D341Med (cell line): ENCODE measurements at regions not wholly inside any gene's neighbourhood (a gene's known extent, or its start where the extent isn't known, plus 50 kb on each side); places are given as distances from the start of the nearest gene placed in this dataset.

Experiments
- DNase-seq: peaks from one replicate; pipeline ENCODE4 v3.0.0; 2012; ENCODE audit warnings: low spot score

- DNase-seq, result no peak
Measured at GRCh38 chr5:2260211-2261003, 377.7 kb upstream of the IRX4 start.

- DNase-seq, result no peak
Measured at GRCh38 chr5:2259494-2260107, 376.9 kb upstream of the IRX4 start.

GRCh38 chr5:2258861-2259260 is 376.1 kb upstream of the IRX4 start:
- DNase-seq, result no peak

- DNase-seq, result no peak
Measured at GRCh38 chr5:2257326-2258244, 374.9 kb upstream of the IRX4 start.

- no peak for DNase-seq
Measured at GRCh38 chr5:2256691-2257280, 374.1 kb upstream of the IRX4 start.

GRCh38 chr5:2255915-2256690 is 373.4 kb upstream of the IRX4 start:
- DNase-seq, result no peak

- DNase-seq, result no peak
Measured at GRCh38 chr5:2254880-2255750, 372.4 kb upstream of the IRX4 start.

GRCh38 chr5:2254406-2254805 is 371.7 kb upstream of the IRX4 start:
- DNase-seq, result no peak

GRCh38 chr5:2253040-2253975 is 370.6 kb upstream of the IRX4 start:
- no peak for DNase-seq

GRCh38 chr5:2251751-2252150 is 369.0 kb upstream of the IRX4 start:
- DNase-seq, result no peak

GRCh38 chr5:2251298-2251697 is 368.6 kb upstream of the IRX4 start:
- DNase-seq, result no peak

- DNase-seq, result no peak
Measured at GRCh38 chr5:2250365-2250950, 367.7 kb upstream of the IRX4 start.

GRCh38 chr5:2249442-2249841 is 366.7 kb upstream of the IRX4 start:
- DNase-seq, result no peak

- no peak for DNase-seq
Measured at GRCh38 chr5:2249026-2249425, 366.3 kb upstream of the IRX4 start.

- DNase-seq, result no peak
Measured at GRCh38 chr5:2242539-2242938, 359.8 kb upstream of the IRX4 start.

GRCh38 chr5:2241842-2242241 is 359.1 kb upstream of the IRX4 start:
- DNase-seq, result no peak

- no peak for DNase-seq
Measured at GRCh38 chr5:2240118-2240904, 357.6 kb upstream of the IRX4 start.

GRCh38 chr5:2239201-2239910 is 356.6 kb upstream of the IRX4 start:
- DNase-seq, result no peak
